NB4 (cell line): ENCODE measurements at regions not wholly inside any gene's neighbourhood (a gene's known extent, or its start where the extent isn't known, plus 50 kb on each side); places are given as distances from the start of the nearest gene placed in this dataset.

Source experiments
- CTCF ChIP-seq: IDR thresholded peaks from one replicate; pipeline ENCODE4 v1.5.1; 2012; ENCODE audit warnings: low read depth, low read length
- POLR2A ChIP-seq: IDR thresholded peaks from 2 replicates; pipeline ENCODE4 v1.6.1; 2011; ENCODE audit warnings: mild to moderate bottlenecking; ENCODE audit not compliant: insufficient read length; ENCODE audit errors: extremely low read depth

DNA sequence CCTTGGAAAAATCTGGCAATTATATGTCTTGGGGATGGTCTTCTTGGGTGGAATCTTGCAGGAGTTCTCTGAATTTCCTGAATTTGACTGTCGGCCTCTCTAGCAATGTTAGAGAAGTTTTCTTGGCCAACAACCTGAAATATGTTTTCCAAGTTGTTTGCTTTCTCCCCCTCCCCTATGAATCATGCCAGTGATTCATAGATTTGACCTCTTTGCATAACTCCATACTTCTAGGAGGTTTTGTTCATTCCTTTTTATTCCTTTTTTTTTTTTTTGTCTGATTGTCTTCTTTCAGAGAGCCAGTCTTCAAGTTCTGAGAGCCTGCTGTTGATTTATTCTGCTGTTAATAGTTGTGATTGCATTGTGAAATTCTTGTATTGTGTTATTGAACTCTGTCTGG lies 56.7 kb upstream of the SLC44A1 start:
- no peak for TF ChIP-seq CTCF
- no peak for TF ChIP-seq POLR2A
